ENCODE measurements at regions not wholly inside any gene's neighbourhood (a gene's known extent, or its start where the extent isn't known, plus 50 kb on each side); places are given as distances from the start of the nearest gene placed in this dataset.
"Not testable (repeated sequence)": the region's sequence is repeated elsewhere in the genome, so short reads cannot be mapped to it uniquely, and the experiment has no call there.

GRCh38 chrX:138859421-138859820, 147.9 kb upstream of the FGF13 start:
- no peak for DNase-seq

DNA sequence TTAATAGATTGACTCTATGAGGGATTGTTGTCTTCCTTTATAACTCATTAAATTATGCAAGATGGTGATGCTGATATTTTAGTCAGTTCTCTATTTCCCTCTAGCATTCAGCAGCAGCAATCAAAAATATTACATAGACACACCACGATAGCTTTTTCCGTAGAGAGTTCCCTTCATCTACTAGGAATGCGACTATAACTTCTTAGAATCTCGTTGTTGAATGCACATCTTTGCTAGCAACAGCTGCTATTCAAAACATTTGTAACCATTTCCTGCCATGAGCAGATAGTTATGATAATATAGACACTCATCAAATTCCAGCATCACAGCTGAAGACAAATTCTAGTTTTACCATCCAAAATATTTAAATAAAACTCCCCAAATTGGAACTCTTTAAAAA, 147.4 kb upstream of the FGF13 start:
- DNase-seq = no peak

- no peak for DNase-seq
Measured at GRCh38 chrX:138858438-138858837, 146.9 kb upstream of the FGF13 start.

DNA sequence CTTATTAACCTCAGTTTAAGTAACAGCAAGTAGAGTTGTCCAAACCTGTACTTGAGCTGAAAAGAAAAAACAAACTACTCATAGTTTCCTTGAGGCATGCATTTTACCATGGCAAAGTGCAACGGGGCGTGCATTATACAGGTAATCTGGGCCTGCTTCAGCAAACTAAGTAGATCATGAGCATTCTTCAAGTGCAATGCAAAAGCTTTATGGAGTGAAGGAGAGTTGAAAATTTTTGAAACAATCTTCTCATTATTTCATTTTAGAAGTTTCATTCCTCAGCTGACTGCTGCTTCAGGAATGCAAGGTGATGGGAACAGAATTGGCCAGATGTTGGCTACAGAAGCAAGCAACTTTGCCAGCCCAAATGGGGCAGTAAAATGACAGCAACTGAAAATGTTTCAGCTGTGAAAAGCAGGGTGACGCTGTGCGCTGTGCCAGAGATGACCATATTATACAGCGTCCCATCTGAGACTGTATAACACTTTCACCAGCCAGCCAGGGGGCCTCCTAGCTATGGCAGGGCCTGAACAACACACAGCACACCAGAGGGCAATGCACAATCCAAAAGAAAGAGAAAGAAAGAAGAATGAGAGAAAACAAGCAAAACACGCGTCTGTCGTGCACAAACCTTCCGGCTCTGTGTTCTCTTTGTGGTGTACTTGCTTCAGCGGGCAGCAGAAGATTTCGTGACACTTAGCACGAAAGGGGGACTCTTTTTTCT, 145.5 kb upstream of the FGF13 start:
- DNase-seq = peak; percentile 9

GRCh38 chrX:138853936-138854335, 142.4 kb upstream of the FGF13 start:
- no peak for DNase-seq

DNA sequence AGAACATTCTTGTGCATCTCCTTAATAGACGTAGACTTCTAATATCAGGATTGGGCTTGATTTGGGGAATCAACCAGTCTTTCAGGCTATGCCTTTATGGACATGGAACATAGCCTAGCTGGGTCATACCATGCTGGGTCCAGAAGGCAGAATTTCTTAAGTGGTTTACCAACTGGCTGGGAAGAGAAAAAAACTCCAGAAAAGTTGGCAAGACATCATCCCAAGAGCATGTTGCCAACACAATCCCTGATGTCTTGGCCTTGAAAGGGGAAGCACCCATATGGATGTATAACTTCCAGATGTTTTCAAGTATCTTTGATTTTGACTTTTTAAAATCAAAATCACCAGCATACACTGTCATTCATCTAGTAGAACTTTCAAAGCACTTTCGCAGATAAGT, 138.0 kb upstream of the FGF13 start:
- no peak for DNase-seq

GRCh38 chrX:138847930-138848329, 136.4 kb upstream of the FGF13 start:
- DNase-seq = no peak

DNA sequence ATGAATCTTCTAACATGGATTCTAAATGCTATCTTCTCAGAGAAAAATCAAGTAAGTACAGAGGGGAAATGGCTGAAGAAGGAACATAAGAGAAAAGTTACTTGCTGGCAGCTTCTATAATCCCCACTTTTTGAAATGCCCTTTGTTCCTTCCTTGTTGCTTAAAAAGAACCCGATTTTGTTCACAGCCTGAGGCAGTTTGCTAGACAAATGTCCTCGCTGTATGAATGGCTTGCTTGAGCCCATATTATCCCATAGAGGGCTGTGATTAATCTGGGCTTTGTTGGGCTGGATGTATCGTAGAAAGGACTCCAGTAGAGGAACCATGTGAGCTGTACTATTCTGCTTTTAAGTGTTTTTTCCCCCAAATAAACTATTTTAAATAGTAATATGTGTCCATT, 134.3 kb upstream of the FGF13 start:
- no peak for DNase-seq

DNA sequence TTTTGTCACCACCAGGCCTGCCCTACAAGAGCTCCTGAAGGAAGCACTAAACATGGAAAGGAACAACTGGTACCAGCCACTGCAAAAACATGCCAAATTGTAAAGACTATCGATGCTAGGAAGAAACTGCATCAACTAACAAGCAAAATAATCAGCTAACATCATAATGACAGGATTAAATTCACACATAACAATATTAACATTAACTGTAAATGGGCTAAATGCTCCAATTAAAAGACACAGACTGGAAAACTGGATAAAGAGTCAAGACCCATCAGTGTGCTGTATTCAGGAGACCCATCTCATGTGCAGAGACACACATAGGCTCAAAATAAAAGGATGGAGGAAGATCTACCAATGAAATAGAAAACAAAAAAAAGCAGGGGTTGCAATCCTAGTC, 95.9 kb upstream of the FGF13 start:
- DNase-seq = not testable (repeated sequence)

DNA sequence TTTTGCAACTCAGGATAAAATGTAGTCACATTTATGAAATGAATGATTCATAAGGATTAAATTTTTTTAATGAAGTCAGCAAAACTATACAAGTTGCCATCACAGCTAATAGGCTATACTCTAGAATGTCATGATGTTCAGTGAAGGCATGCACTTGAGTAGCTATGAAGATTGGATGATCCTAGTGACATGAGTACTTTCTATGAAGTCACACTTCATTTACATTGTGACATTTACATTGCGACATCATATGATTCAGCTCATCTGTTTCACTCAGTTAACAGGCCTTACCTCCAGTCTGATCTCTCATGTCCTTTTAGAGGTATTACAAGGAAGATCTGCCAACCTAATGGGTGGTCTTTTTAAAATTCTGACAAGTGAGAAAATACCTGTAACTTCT, 82.7 kb upstream of the FGF13 start:
- no peak for DNase-seq

GRCh38 chrX:138791551-138791950, 80.0 kb upstream of the FGF13 start:
- no peak for DNase-seq

DNA sequence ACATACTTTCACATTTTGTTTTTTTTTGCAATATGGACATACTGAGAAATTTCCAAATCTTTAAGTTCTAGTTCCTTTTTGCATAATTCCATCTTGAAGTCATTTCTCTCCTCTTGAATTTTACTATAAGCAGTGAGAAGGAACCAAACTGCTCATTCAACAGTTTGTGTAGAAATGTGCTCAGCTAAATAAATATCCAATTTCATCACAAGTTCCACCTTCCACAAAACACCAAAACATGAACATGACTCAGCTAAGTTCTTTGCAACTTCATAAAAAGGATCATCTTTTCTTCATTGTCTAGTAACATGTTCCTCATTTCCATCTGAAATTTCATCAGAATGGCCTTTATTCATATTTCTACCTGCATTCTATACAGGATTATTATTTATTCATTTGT, 77.3 kb upstream of the FGF13 start:
- no peak for DNase-seq

DNA sequence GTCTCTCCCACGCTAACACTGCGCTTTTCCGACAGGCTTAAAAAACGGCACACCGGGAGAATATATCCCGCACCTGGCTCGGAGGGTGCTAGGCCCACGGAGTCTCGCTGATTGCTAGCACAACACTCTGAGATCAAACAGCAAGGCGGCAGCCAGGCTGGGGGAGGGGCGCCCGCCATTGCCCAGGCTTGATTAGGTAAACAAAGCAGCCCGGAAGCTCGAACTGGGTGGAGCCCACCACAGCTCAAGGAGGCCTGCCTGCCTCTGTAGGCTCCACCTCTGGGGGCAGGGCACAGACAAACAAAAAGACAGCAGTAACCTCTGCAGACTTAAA, 67.0 kb upstream of the FGF13 start:
- DNase-seq = not testable (repeated sequence)

GRCh38 chrX:138777908-138778575, 66.5 kb upstream of the FGF13 start:
- DNase-seq = not testable (repeated sequence)

DNA sequence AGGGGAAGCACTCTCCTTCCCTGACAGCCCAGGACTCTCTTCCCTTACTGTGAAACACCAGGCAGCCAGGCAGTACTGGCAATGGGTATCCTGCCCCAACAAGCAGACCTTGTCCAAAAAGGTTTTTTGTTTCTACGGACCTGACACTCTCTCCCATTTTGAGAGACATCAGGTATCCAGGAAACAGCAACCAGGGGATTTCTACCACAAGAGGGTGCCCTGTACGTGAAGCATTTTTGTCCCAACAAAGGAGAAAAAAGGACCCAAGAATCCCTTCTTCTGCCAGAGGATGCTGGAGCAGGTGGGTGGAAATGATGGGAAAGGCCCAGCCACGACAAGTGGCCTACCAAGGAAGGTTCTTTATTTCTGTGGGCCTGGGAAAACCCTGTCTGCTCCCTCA, 65.7 kb upstream of the FGF13 start:
- no peak for DNase-seq

- DNase-seq = no peak
Measured at GRCh38 chrX:138775517-138775916, 64.0 kb upstream of the FGF13 start.

- DNase-seq = no peak
Measured at GRCh38 chrX:138771047-138771446, 59.5 kb upstream of the FGF13 start.

GRCh38 chrX:138769918-138770317, 58.4 kb upstream of the FGF13 start:
- no peak for DNase-seq

DNA sequence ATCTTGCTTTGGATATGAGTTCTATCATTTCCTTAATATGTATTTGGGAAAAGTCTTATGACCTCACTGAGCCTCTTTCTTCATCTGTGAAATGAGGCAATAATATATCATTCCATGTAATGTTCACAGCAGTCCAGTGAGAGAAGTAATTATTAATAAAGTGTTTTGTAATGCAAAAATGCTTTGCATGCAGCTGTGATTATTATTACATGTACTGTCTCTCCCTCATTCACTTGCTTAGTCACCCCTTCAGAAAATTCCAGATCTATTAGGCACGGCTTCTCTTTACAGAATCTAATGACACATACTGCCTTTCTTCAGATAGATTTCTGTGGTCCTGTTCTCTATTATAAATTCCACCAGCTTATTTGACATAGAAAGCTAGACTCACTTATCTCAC, 53.5 kb upstream of the FGF13 start:
- no peak for DNase-seq

GRCh38 chrX:138763761-138764160, 52.2 kb upstream of the FGF13 start:
- DNase-seq = no peak

DNA sequence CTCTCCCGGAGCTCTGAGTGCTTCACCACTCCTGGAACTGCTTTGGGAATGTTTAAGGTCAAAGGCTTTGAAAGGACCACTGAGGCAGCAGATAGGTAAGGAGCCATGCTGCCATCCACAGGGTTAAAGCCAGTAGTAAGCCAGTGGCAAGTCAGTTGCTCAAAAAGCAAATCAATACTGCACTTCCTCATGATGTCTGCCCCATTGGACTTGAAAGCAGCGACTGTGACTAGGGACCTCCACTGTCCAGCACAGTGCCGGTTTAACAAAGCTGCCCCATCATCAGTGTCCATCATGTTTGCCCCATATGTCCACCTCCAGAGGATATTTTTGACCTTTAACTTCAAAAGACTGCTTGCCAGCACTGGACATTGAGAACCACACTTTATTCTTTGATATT, 49.9 kb upstream of the FGF13 start:
- DNase-seq = no peak

Data from renal pelvis (tissue), 1 donor.